Spleen (tissue), 7 donors: ENCODE measurements at regions not wholly inside any gene's neighbourhood (a gene's known extent, or its start where the extent isn't known, plus 50 kb on each side); places are given as distances from the start of the nearest gene placed in this dataset.

Experiments
- POLR2A ChIP-seq, 3 donors: fragments of 450-650 bp; IDR thresholded peaks; one replicate each; pipeline ENCODE4 v1.5.1; 2017; ENCODE audit warnings: antibody characterized with exemption in 3 of 3, mild to moderate bottlenecking in 1 of 3
- POLR2AphosphoS5 ChIP-seq, 3 donors: sonication (generic); formaldehyde crosslinking; IDR thresholded peaks; one replicate each; pipeline ENCODE4 v1.5.1; 2017; ENCODE audit warnings: antibody characterized with exemption in 3 of 3
- TF ChIP-seq, protein P1 (sequence below), 11 experiments: fragments of 200-600 bp in 7 of 11; fragments of 450-650 bp in 4 of 11; sonication (generic) in 4 of 11; IDR thresholded peaks in 8 of 11; conservative IDR thresholded peaks in 3 of 11; 1 replicate in 7 of 11; 2 replicates in 4 of 11; pipeline versions ENCODE4 v1.4.0 to v1.8.0; 2016 to 2021; ENCODE audit warnings: antibody characterized with exemption in 11 of 11, inconsistent platforms in 4 of 11, mild to moderate bottlenecking in 1 of 11
- donor health status: DM: no; HTN: no; CAD: no; lungs with moderate emphysema.
- donor health status: DM: no; HTN: no; CAD: no.
- donor health status: DM: no; HTN: no; CAD: no.

DNA sequence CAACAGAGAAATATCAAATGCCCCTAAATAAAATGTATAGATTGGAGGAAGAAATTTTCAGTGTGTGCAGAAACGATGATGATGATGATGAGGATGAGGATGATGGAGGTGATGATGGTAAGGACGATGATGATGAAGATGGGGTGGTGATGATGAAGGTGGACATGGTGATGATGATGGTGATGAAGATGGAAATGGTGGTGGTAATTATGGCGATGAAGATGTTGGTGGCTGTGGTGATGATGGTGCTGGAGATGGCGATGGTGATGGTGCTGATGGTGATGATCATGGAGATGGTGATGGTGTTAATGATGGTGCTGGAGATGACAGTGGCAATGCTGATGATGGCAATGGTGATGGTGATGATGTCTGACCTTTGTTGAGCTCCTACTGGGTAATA lies 141.2 kb downstream of the DHX35 start:
- TF ChIP-seq, protein P1, sequence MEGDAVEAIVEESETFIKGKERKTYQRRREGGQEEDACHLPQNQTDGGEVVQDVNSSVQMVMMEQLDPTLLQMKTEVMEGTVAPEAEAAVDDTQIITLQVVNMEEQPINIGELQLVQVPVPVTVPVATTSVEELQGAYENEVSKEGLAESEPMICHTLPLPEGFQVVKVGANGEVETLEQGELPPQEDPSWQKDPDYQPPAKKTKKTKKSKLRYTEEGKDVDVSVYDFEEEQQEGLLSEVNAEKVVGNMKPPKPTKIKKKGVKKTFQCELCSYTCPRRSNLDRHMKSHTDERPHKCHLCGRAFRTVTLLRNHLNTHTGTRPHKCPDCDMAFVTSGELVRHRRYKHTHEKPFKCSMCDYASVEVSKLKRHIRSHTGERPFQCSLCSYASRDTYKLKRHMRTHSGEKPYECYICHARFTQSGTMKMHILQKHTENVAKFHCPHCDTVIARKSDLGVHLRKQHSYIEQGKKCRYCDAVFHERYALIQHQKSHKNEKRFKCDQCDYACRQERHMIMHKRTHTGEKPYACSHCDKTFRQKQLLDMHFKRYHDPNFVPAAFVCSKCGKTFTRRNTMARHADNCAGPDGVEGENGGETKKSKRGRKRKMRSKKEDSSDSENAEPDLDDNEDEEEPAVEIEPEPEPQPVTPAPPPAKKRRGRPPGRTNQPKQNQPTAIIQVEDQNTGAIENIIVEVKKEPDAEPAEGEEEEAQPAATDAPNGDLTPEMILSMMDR (IDR thresholded peaks at IDR 0.05 in 8 of 11, conservative IDR thresholded peaks at IDR 0.05 in 3 of 11): no peak
- TF ChIP-seq POLR2AphosphoS5 (IDR thresholded peaks at IDR 0.05) (no peak), POLR2A (IDR thresholded peaks at IDR 0.05) (no peak)
